HepG2 (cell line): ENCODE measurements at regions not wholly inside any gene's neighbourhood (a gene's known extent, or its start where the extent isn't known, plus 50 kb on each side); places are given as distances from the start of the nearest gene placed in this dataset.

Experiments used
- ATAC-seq: fragments of 200-7000 bp; cut with Tn5 transposase; 3 replicates; pipeline ENCODE4 v1.9.1; 2020; ENCODE audit warnings: mild to moderate bottlenecking, moderate library complexity
- BruUV-seq: library from RNA; stranded (reverse); fragments of 400-500 nt; replicated peaks from 2 replicates; lab custom pipeline; 2021; lab: Mats Ljungman, UMichigan
- CTCF ChIA-PET: fragments of 300-600 bp; formaldehyde crosslinking; extraction: SDS; loops from one replicate; lab custom pipeline; 2021; ENCODE audit warnings: low total read pairs, inconsistent platforms, low intra/inter-chr PET ratio; lab: Yijun Ruan, JAX
- POLR2A ChIA-PET: fragments of 350-600 bp; sonication (Branson Sonifier 250); formaldehyde crosslinking; loops from one replicate; lab custom pipeline; 2020; ENCODE audit warnings: antibody characterized with exemption, inconsistent platforms; lab: Yijun Ruan, JAX
- DNase-seq: peaks from one replicate; pipeline ENCODE4 v3.0.0-alpha.2; 2015; ENCODE audit warnings: low spot score
- FAIRE-seq: peaks from 3 replicates; lab custom pipeline; 2011; peaks lifted over from hg19 to GRCh38; lab: Jason Lieb, UNC
- H2AFZ ChIP-seq: one replicate; pipeline ENCODE4 v1.6.1; 2011; ENCODE audit warnings: low read length, inconsistent platforms
- H3K27ac ChIP-seq: fragments of 300-600 bp; 3 replicates; pipeline ENCODE4 v1.8.0; 2011; ENCODE audit warnings: mixed run types, mild to moderate bottlenecking, mixed read lengths, low read length, inconsistent platforms; ENCODE audit not compliant: insufficient read depth; ENCODE audit errors: extremely low read length
- H3K27me3 ChIP-seq, 2 experiments: fragments of 200-600 bp in 1 of 2; 2 replicates in 1 of 2; 3 replicates in 1 of 2; pipeline versions ENCODE4 v1.6.0 to v1.8.0; 2011; ENCODE audit warnings: low read length in 2 of 2, mild to moderate bottlenecking in 2 of 2, moderate library complexity in 2 of 2, inconsistent platforms in 1 of 2; ENCODE audit not compliant: insufficient read depth in 2 of 2, control insufficient read depth in 1 of 2
- H3K36me3 ChIP-seq, 2 experiments: fragments of 200-600 bp in 1 of 2; replicated peaks in 1 of 2; 2 replicates in 1 of 2; 3 replicates in 1 of 2; pipeline versions ENCODE4 v1.5.1 to v1.8.0; 2011; ENCODE audit warnings: low read length in 2 of 2, inconsistent platforms in 1 of 2; ENCODE audit not compliant: insufficient read depth in 2 of 2, control insufficient read depth in 1 of 2
- H3K4me1 ChIP-seq: 2 replicates; pipeline ENCODE4 v1.5.1; 2012; ENCODE audit warnings: low read length, inconsistent platforms; ENCODE audit not compliant: insufficient read depth
- H3K4me2 ChIP-seq: 2 replicates; pipeline ENCODE4 v1.6.0; 2011; ENCODE audit warnings: low read depth, low read length, inconsistent platforms
- H3K4me3 ChIP-seq, 3 experiments: fragments of 200-600 bp in 1 of 3; sonication (generic), shearing (Covaris generic) in 1 of 3; replicated peaks in 1 of 3; 2 replicates each; pipeline ENCODE4 v1.5.1; 2011 to 2016; ENCODE audit warnings: low read length in 3 of 3, inconsistent platforms in 2 of 3, low read depth in 2 of 3, mild to moderate bottlenecking in 2 of 3, control low read depth in 1 of 3, mixed read lengths in 1 of 3; ENCODE audit not compliant: insufficient read depth in 1 of 3
- H3K79me2 ChIP-seq: one replicate; pipeline ENCODE4 v1.6.1; 2011; ENCODE audit warnings: low read length, inconsistent platforms; ENCODE audit not compliant: insufficient read depth
- H3K9ac ChIP-seq: 2 replicates; pipeline ENCODE4 v1.6.0; 2011; ENCODE audit warnings: mild to moderate bottlenecking, low read depth, low read length, inconsistent platforms; ENCODE audit not compliant: insufficient read depth
- H3K9me3 ChIP-seq: 2 replicates; pipeline ENCODE4 v1.5.1; 2012; ENCODE audit warnings: mild to moderate bottlenecking, low read length
- H4K20me1 ChIP-seq: 2 replicates; pipeline ENCODE4 v1.6.0; 2011; ENCODE audit warnings: inconsistent platforms, mild to moderate bottlenecking, low read length, moderate library complexity; ENCODE audit not compliant: insufficient read depth
- ATF4 ChIP-seq, 2 experiments: fragments of 450-650 bp in 1 of 2; sonication (generic) in 1 of 2; formaldehyde crosslinking; IDR thresholded peaks; 2 replicates each; pipeline versions ENCODE4 v1.5.0 to v1.8.0; 2020 to 2022; ENCODE audit warnings: mild to moderate bottlenecking in 1 of 2, missing genetic modification reagents in 1 of 2
- HNF4G ChIP-seq, 2 experiments: sonication (generic) in 1 of 2; formaldehyde crosslinking in 1 of 2; IDR thresholded peaks; 2 replicates each; pipeline versions ENCODE4 v1.4.0 to v1.6.1; 2011 to 2020; ENCODE audit warnings: borderline replicate concordance in 2 of 2, low read depth in 2 of 2, mild to moderate bottlenecking in 2 of 2, low read length in 1 of 2, missing genetic modification reagents in 1 of 2, moderate library complexity in 1 of 2
- MIER3 ChIP-seq: IDR thresholded peaks from 2 replicates; pipeline ENCODE4 v1.6.1; 2016; ENCODE audit warnings: missing compliant biosample characterization, borderline replicate concordance
- MIXL1 ChIP-seq: IDR thresholded peaks from 2 replicates; pipeline ENCODE4 v1.6.1; 2016
- RFX5 ChIP-seq: IDR thresholded peaks from 2 replicates; pipeline ENCODE4 v1.6.1; 2011; ENCODE audit warnings: low read depth, low read length, improper control_type of control experiment
- TBP ChIP-seq: sonication (generic); formaldehyde crosslinking; IDR thresholded peaks from 2 replicates; pipeline ENCODE4 v1.5.0; 2020; ENCODE audit warnings: missing genetic modification reagents
- TRIM22 ChIP-seq: fragments of 450-650 bp; IDR thresholded peaks from 2 replicates; pipeline ENCODE4 v1.6.1; 2017
- U2AF2 ChIP-seq: fragments of 200-400 bp; formaldehyde crosslinking; IDR thresholded peaks from 2 replicates; pipeline ENCODE4 v1.6.1; 2017; ENCODE audit warnings: low read depth, mild to moderate bottlenecking, low read length
- YEATS4 ChIP-seq: sonication (generic); formaldehyde crosslinking; IDR thresholded peaks from 2 replicates; pipeline ENCODE4 v1.4.0; 2020; ENCODE audit warnings: missing genetic modification reagents, borderline replicate concordance
- ZEB1 ChIP-seq: IDR thresholded peaks from 2 replicates; pipeline ENCODE4 v1.6.1; 2012; ENCODE audit warnings: mild to moderate bottlenecking, low read depth, inconsistent platforms; ENCODE audit not compliant: insufficient replicate concordance
- ZNF407 ChIP-seq: sonication (generic); formaldehyde crosslinking; IDR thresholded peaks from one replicate; pipeline ENCODE4 v1.5.1; 2020; ENCODE audit warnings: mild to moderate bottlenecking, missing genetic modification reagents; ENCODE audit errors: not compliant biosample characterization
- ZNF639 ChIP-seq: conservative IDR thresholded peaks from 2 replicates; pipeline ENCODE4 v1.6.1; 2018; ENCODE audit warnings: missing genetic modification reagents
- WGBS: methylation state at CpG from one replicate; pipeline ENCODE4 v1.1.6; 2017; ENCODE audit warnings: low lambda C conversion rate; 5-methylcytosine and 5-hydroxymethylcytosine counted together
- in situ Hi-C: cut with HindIII; loops from 2 replicates; pipeline ENCODE4 v1.10.0; 2017; ENCODE audit warnings: low pct_unique_long_range_greater_than_20kb; ENCODE audit not compliant: extremely low pct_ligation_motif_present
- intact Hi-C: fragments of 100-400 bp; cut with micrococcal nuclease; formaldehyde crosslinking; loops from one replicate; pipeline ENCODE4 v1.10.0; 2022; ENCODE audit not compliant: unreplicated experiment

- H3K36me3 ChIP-seq = no peaks in the 10 kb centered on the region
- no peaks in the 10 kb centered on the region for H3K27me3 ChIP-seq
- no peaks in the 10 kb centered on the region for H4K20me1 ChIP-seq
- intact Hi-C loops (no loop called here), in situ Hi-C loops (no loop called here)
- ChIA-PET POLR2A (no interaction called here), CTCF (no interaction called here)
- H3K9me3 ChIP-seq = no peaks in the 10 kb centered on the region
- H2AFZ ChIP-seq = no peak overlapping the region
- no peak overlapping the region for H3K27ac ChIP-seq
- FAIRE-seq = no peak
- WGBS = 6% methylated on average over 2 of the region's 2 CpGs
- H3K4me2 ChIP-seq = no peak overlapping the region
- H3K4me1 ChIP-seq = no peaks in the 10 kb centered on the region
- no peak for ATAC-seq
- H3K4me3 ChIP-seq = no peak overlapping the region
- H3K79me2 ChIP-seq = no peaks in the 10 kb centered on the region
- BruUV-seq = no TSS peak
- no peak for DNase-seq
- no peak overlapping the region for H3K9ac ChIP-seq
- TF ChIP-seq ZEB1 (no peak), TBP (CRISPR knock-in tag) (no peak), ZNF639 (no peak), ATF4 (CRISPR knock-in tag; IDR thresholded peaks at IDR 0.05) (no peak), TRIM22 (no peak), RFX5 (no peak), MIXL1 (CRISPR knock-in tag) (no peak), MIER3 (CRISPR knock-in tag) (no peak), YEATS4 (CRISPR knock-in tag) (no peak), HNF4G (IDR thresholded peaks at IDR 0.05; ENCODE audit: borderline replicate concordance, low read depth, low read length) (no peak), HNF4G (CRISPR knock-in tag; IDR thresholded peaks at IDR 0.05; ENCODE audit: borderline replicate concordance, low read depth) (no peak), U2AF2 (no peak), ZNF407 (no peak)
Observed at GRCh38 chr4:161273607-161274006, 890.2 kb downstream of the FSTL5 start.
